ENCODE measurements at regions not wholly inside any gene's neighbourhood (a gene's known extent, or its start where the extent isn't known, plus 50 kb on each side); places are given as distances from the start of the nearest gene placed in this dataset.
A peak's percentile ranks its signal among the peaks of the same experiment; 100 is the strongest.

DNA sequence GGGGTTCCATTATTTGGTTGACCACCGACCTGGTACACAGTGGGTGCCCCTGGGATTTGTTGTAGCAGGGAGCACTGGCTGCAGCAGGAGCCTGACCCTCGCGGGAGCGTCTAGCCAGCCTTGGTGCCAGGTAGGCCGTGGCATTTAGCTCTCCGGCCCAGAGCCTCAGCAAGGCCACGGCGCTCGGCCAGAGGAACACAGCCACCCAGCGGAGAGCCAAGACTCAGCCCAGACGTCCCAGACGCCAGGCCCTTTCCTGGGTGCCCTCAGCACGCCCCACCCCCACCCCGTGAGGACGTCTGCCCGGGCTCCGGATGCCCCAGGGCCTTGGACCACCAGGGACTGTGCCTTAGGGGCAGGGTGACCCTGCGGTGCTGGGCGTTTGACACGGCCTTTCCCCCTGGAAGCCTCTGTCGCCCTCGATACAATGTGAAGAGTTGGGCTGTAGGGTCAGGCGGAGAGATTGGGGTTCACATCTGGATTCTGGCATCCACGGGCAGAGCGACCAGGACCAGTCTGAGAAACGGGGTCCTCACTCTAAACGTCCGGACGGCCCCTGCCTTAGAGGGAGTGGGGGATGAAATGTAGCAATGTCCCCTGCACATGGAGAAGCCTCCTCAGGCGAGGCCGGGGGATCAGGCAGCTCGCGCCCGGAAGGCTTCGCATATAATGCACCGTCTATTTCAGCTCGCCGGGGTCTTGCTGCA, 99.2 kb upstream of the FGF3 start:
- DNase-seq (ENCODE audit: low spot score), result no peak

DNA sequence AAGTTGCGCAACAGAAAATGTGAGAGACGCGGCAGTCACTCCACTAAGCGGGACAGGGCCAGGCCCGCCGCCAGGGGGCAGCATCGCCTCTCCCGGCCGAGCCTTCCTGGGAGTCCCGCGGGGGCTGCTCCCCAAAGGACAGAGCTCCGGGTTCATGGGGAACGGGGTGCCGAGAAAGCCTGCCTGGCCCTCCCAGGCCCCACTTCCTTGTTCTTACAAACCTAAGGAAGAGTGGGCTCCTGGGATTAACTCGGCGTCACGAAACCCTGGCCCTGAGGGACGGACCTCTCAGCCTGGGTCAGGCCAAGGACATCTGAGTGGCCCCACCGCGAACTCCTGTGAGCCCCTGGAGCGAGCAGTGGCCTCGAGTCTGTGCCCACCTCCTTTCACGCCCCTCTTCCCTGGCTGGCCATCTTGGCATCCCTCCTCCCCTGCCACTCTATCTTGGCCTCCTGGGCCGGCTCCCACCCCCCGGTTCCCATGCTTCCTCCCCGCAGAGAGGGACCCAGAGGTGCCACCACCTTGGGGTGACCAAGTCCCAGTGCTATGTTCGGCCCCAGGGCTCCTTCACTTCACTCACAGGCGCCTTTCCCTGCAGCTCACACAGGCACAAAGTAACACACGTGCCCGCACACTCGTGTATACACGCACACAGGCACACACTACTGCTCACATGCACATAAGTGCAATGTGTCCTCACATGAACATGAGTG, 99.9 kb upstream of the FGF3 start:
- peak; percentile 88 for DNase-seq (ENCODE audit: low spot score)

DNA sequence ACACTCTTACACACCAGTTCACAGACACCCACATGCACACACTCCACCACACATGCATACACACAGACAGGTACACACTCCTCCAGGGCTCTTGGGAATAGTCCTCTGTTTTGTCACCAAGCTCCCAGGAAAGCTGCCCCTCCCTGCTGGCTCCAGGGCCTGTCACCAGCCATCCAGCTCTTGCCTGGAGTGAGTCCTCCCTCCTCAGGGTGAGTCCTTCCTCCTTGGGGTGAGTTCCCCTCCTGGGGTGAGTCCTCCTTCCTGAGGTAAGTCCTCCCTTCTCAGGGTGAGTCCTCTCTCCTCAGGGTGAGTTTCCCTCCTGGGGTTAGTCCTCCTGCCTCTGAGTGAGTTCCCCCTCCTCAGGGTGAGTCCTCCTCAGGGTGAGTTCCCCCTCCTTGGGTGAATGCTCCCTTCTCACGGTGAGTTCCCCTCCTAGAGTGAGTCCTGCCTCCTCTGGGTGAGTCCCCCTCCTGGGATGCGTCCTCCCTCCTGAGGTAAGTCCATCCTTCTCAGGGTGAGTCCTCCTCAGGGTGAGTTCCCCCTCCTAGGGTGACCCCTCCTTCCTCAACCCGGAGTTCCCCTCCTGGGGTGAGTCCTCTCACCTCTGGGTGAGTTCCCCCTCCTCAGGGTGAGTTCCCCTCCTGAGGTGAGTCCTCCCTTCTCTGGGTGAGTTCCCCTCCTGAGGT, 100.6 kb upstream of the FGF3 start:
- DNase-seq (ENCODE audit: low spot score), result no peak

DNA sequence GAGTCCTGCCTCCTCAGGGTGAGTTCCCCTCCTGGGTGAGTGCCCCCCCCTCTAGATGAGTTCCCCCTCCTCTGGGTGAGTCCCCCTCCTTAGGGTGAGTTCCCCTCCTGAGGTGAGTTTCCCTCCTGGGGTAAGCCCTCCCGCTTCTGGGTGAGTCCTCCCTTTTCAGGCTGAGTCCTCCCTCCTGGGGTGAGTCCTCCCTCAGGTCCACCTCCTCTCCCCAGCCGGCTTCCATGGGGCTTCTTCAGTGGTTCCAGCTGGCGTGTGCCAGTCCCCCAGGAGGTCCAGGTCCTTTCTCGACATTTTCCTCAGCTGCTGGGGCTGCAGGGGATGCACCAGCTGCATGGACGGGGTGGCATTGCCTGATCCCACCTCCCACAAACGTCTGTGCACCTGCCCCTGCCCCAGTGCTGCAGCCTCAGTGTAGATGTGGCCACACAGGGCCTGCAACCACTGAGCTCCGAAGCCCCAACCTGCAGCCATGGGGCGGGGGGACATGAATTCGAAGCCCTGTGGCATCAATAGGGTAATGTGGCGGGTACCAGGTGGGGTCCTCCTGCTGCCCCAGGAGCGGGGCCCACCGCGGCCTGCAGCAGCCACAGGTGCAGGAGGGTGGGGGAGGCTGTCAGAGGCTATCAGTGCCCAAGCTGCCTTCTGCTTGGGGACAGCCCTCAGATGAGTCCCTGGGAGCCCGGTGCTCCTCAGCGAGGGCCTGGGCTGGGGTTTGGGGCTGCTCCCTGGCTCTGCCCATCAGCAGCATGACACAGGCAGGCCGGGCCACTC, 101.3 kb upstream of the FGF3 start:
- no peak for DNase-seq (ENCODE audit: low spot score)

- no peak for DNase-seq (ENCODE audit: low spot score)
These were observed 102.2 kb upstream of the FGF3 start for GRCh38 chr11:69921128-69922014.

DNA sequence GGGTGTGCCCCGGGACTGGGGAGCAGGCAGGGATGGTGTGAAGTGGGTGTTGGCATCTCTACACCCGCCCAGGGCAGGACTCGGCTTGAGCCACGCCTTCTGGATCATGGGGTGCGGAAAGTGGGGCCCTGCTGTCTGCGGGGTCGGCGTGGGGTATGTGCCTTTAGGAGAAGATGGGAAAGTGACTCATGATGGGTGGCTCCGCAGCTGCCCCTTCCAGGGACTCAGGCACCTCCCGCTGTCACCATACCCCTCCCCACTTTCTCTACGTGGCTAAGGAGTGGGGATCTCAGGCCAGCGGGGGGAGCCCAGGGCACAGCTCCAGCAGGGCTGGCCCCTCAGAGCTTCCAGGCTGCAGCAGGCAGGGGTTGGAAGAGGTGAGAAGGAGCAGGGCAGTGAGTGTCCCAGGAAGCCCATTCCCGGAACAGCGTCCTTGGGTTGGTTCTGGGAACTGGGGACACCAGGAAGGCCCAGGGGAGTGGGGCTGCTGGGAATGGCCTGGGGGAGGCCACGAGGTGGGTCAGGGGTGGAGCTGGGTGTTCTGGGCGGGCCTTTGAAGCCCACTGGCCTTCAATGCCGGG, 102.9 kb upstream of the FGF3 start:
- no peak for DNase-seq (ENCODE audit: low spot score)

DNA sequence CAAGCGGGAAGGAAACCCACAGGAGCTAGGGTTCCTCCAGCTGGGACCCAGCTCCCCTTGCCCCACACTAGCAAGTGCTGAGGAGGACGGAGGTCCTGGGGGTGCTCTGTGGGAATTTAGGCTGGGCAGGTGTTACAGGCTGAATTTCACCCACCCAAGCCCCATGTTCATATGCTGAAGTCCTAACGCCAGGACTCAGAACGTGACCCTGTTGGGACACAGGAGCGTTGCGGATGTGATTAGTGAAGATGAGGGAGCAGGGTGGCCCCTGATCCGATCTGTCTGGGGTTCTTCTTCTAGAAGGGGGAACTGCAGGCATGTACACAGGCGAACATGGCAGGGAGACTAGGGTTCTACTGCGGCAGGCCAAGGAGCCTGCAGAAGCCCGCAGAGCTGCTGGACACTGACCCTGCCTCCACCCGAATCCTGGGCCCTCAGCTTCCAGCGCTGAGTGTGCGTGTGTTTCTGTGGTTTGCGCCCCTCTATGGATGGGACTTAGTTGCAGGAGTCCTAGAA, 103.4 kb upstream of the FGF3 start:
- no peak for DNase-seq (ENCODE audit: low spot score)

- DNase-seq (ENCODE audit: low spot score), result no peak
These were observed 104.0 kb upstream of the FGF3 start for GRCh38 chr11:69923196-69923595.

DNA sequence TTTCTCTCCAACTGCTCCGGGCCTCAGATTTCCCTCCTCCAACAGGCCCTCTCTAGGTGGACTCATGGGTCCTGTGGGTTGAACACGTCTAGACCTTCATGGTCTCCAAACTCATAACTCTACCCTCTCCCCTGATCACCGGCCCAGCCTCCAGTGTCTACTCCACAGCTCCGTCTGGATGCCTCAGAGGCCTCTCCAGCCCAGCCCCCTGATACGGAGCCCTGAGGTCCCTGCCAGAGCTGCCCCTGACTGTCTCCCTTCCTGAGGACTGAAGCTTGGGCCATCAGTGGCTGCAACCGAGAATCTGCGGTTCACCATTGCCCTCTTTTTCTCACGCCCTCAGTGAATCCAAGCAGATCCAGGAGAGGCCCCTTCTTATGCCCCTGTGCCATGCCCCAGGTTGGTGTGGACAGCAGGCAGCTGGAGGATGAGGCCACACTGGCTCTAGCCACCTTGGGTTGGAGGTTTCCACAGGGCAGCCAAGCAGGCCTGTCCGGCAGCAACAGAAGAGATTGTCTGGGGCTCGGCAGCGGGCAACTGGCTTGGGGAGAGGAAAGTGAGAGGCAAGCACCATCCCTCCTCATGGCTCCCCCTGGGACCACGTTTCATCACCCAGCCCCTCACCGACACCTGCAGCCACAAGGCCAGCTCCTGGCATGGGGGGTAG, 104.6 kb upstream of the FGF3 start:
- no peak for DNase-seq (ENCODE audit: low spot score)

- DNase-seq (ENCODE audit: low spot score), result no peak
These were observed 105.3 kb upstream of the FGF3 start for GRCh38 chr11:69924308-69925161.

GRCh38 chr11:69925366-69926196, 106.4 kb upstream of the FGF3 start:
- DNase-seq (ENCODE audit: low spot score), result no peak

DNA sequence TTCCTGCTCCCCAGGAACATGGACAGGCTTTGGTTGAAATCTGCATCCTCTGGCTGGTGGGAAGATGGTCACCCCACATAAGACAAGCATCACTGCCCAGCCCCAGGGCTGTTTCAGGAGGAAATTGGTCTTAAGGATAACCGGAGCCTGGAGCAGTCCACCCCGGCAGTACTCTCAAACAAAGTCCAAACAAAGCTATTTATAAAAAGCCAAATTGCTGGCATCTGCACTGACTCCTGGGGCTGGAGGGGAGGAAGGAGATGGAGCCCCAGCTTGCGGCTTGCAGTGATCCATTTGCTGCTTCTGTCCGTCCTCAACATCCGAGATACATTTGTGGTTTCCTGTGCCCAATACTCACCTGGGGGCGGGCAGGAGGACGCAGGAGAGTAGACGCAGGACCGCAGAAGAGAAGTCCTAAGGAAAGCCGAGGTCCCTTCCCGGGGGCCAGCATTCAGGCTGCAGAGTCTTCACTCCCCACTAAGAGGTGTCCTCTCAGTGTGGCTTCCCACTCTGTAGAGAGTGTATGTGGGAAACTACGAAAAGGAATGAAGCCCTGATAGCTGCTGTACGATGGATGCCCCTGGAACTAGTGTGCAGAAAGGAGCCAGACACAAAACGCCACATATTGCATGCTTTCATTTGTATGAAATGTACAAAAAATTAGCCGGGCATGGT, 107.3 kb upstream of the FGF3 start:
- DNase-seq (ENCODE audit: low spot score), result no peak

DNA sequence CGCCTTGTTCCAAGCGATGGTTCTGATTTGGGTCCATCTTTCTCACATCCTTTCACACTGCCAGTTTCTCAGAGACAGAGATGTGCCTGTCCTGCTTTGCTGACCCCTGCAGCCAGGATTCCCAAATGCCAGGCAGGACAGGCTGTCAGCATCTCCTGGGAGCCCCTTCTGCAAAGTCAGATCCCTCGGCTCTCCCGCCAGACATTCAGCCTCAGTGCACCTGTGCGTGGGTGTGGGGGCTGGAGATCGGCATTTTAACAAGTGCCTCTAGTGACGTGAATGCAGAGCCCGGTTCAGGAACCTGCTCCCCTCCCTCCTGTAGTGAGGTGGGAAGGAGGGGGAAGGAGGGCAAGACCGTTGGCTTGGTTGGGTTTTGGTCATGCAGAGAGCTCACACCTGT, 108.9 kb upstream of the FGF3 start:
- DNase-seq (ENCODE audit: low spot score), result no peak

GRCh38 chr11:69928975-69929374, 109.8 kb upstream of the FGF3 start:
- no peak for DNase-seq (ENCODE audit: low spot score)

- DNase-seq (ENCODE audit: low spot score), result no peak
These were observed 111.2 kb upstream of the FGF3 start for GRCh38 chr11:69930081-69931059.

- DNase-seq (ENCODE audit: low spot score), result no peak
These were observed 112.1 kb upstream of the FGF3 start for GRCh38 chr11:69931060-69931910.

Measured in AG20443 (cell line).